IMR-90 (cell line): ENCODE measurements at regions not wholly inside any gene's neighbourhood (a gene's known extent, or its start where the extent isn't known, plus 50 kb on each side); places are given as distances from the start of the nearest gene placed in this dataset.

Source experiments
- ATAC-seq: fragments of 200-7000 bp; cut with Tn5 transposase; 2 replicates; pipeline ENCODE4 v1.9.1; 2020; ENCODE audit warnings: low read depth, mild to moderate bottlenecking, moderate library complexity
- BruUV-seq: library from RNA; stranded (reverse); fragments of 400-500 nt; replicated peaks from 2 replicates; lab custom pipeline; 2021; lab: Mats Ljungman, UMichigan
- CTCF ChIA-PET: fragments of 300-600 bp; formaldehyde crosslinking; extraction: SDS; loops from one replicate; lab custom pipeline; 2021; ENCODE audit warnings: antibody characterized with exemption; lab: Yijun Ruan, JAX
- POLR2A ChIA-PET: fragments of 300-600 bp; sonication (Branson Sonifier 250); formaldehyde crosslinking; loops from one replicate; lab custom pipeline; 2022; ENCODE audit warnings: antibody characterized with exemption; ENCODE audit not compliant: unreplicated experiment; lab: Charles Lee
- DNase-seq: peaks from one replicate; pipeline ENCODE4 v3.0.0; 2013
- H2AFZ ChIP-seq: replicated peaks from 2 replicates; pipeline ENCODE3; 2013; ENCODE audit warnings: low read length, mild to moderate bottlenecking; ENCODE audit not compliant: poor library complexity
- H2AK5ac ChIP-seq: 2 replicates; pipeline ENCODE4 v1.6.1; 2013; ENCODE audit warnings: low read depth, low read length, inconsistent platforms
- H2AK9ac ChIP-seq: replicated peaks from 2 replicates; pipeline ENCODE3; 2013; ENCODE audit warnings: mild to moderate bottlenecking, low read depth, low read length, moderate library complexity; ENCODE audit not compliant: poor library complexity
- H2BK120ac ChIP-seq: 2 replicates; pipeline ENCODE4 v1.6.1; 2013; ENCODE audit warnings: low read depth, low read length, inconsistent platforms
- H2BK15ac ChIP-seq: 3 replicates; pipeline ENCODE4 v1.6.1; 2013; ENCODE audit warnings: low read depth, low read length, inconsistent platforms
- H2BK20ac ChIP-seq: 2 replicates; pipeline ENCODE4 v1.6.1; 2013; ENCODE audit warnings: low read depth, mild to moderate bottlenecking, inconsistent platforms, low read length, moderate library complexity
- H2BK5ac ChIP-seq: 2 replicates; pipeline ENCODE4 v1.6.1; 2013; ENCODE audit warnings: mild to moderate bottlenecking, low read depth, low read length, inconsistent platforms; ENCODE audit not compliant: poor library complexity, severe bottlenecking
- H3K14ac ChIP-seq: replicated peaks from 2 replicates; pipeline ENCODE4 v1.6.1; 2013; ENCODE audit warnings: low read depth, low read length, inconsistent platforms
- H3K18ac ChIP-seq: 2 replicates; pipeline ENCODE4 v1.6.1; 2013; ENCODE audit warnings: low read depth, low read length, control low read depth
- H3K23ac ChIP-seq: 2 replicates; pipeline ENCODE4 v1.6.1; 2013; ENCODE audit warnings: low read depth, low read length, inconsistent platforms
- H3K27ac ChIP-seq: 2 replicates; pipeline ENCODE4 v1.5.1; 2013; ENCODE audit warnings: mild to moderate bottlenecking, control low read depth, low read length; ENCODE audit not compliant: insufficient read depth
- H3K27me3 ChIP-seq: 2 replicates; pipeline ENCODE4 v1.6.1; 2013; ENCODE audit warnings: low read length; ENCODE audit not compliant: control insufficient read depth, insufficient read depth
- H3K36me3 ChIP-seq: 2 replicates; pipeline ENCODE4 v1.6.1; 2013; ENCODE audit warnings: low read length, mixed read lengths; ENCODE audit not compliant: control insufficient read depth, insufficient read depth
- H3K4ac ChIP-seq: 2 replicates; pipeline ENCODE4 v1.6.1; 2013; ENCODE audit warnings: low read depth, low read length, inconsistent platforms
- H3K4me1 ChIP-seq: 2 replicates; pipeline ENCODE4 v1.6.1; 2013; ENCODE audit warnings: low read length, mixed read lengths; ENCODE audit not compliant: control insufficient read depth, insufficient read depth
- H3K4me2 ChIP-seq: 2 replicates; pipeline ENCODE4 v1.6.1; 2013; ENCODE audit warnings: low read depth, mild to moderate bottlenecking, control low read depth, low read length, moderate library complexity
- H3K4me3 ChIP-seq: 2 replicates; pipeline ENCODE4 v1.5.1; 2013; ENCODE audit warnings: low read depth, mild to moderate bottlenecking, control low read depth, low read length, moderate library complexity; ENCODE audit not compliant: insufficient read depth
- H3K56ac ChIP-seq: 2 replicates; pipeline ENCODE4 v1.6.1; 2013; ENCODE audit warnings: low read length, inconsistent platforms; ENCODE audit not compliant: insufficient read depth; ENCODE audit errors: extremely low read depth
- H3K79me1 ChIP-seq, 2 experiments: 2 replicates each; pipeline ENCODE4 v1.6.1; 2013; ENCODE audit warnings: low read length in 2 of 2, inconsistent platforms in 1 of 2, low read depth in 1 of 2
- H3K9ac ChIP-seq: 2 replicates; pipeline ENCODE4 v1.6.1; 2013; ENCODE audit warnings: low read depth, low read length, control low read depth
- H3K9me1 ChIP-seq: 2 replicates; pipeline ENCODE4 v1.6.1; 2013; ENCODE audit warnings: low read length, inconsistent platforms; ENCODE audit not compliant: insufficient read depth
- H3K9me3 ChIP-seq: 2 replicates; pipeline ENCODE4 v1.6.1; 2013; ENCODE audit warnings: low read length; ENCODE audit not compliant: control insufficient read depth, insufficient read depth
- H4K20me1 ChIP-seq: 2 replicates; pipeline ENCODE4 v1.6.1; 2013; ENCODE audit warnings: low read length, inconsistent platforms; ENCODE audit not compliant: insufficient read depth
- H4K5ac ChIP-seq: 2 replicates; pipeline ENCODE4 v1.6.1; 2013; ENCODE audit warnings: mild to moderate bottlenecking, low read depth, low read length, control low read depth
- H4K8ac ChIP-seq, 2 experiments: 2 replicates each; pipeline ENCODE4 v1.6.1; 2013; ENCODE audit warnings: low read depth in 2 of 2, low read length in 2 of 2, control low read depth in 1 of 2, inconsistent platforms in 1 of 2
- H4K91ac ChIP-seq: 2 replicates; pipeline ENCODE4 v1.6.1; 2013; ENCODE audit warnings: low read depth, low read length, inconsistent platforms; ENCODE audit not compliant: insufficient read depth
- BHLHE40 ChIP-seq: fragments of 150-350 bp; IDR thresholded peaks from 2 replicates; pipeline ENCODE4 v1.6.1; 2016; ENCODE audit warnings: mild to moderate bottlenecking, low read depth, low read length
- CEBPB ChIP-seq: IDR thresholded peaks from 2 replicates; pipeline ENCODE4 v1.6.1; 2012; ENCODE audit warnings: low read depth, low read length, improper control_type of control experiment
- CHD1 ChIP-seq: IDR thresholded peaks from 2 replicates; pipeline ENCODE4 v1.6.1; 2012; ENCODE audit warnings: low read depth, low read length, improper control_type of control experiment
- FOS ChIP-seq: fragments of 150-350 bp; IDR thresholded peaks from 2 replicates; pipeline ENCODE4 v1.6.1; 2016; ENCODE audit warnings: low read depth, low read length
- MAFK ChIP-seq: IDR thresholded peaks from 2 replicates; pipeline ENCODE4 v1.6.1; 2012; ENCODE audit warnings: low read depth, low read length, improper control_type of control experiment
- MAZ ChIP-seq: IDR thresholded peaks from 2 replicates; pipeline ENCODE4 v1.6.1; 2012; ENCODE audit warnings: low read depth, mild to moderate bottlenecking, low read length, improper control_type of control experiment, moderate library complexity, borderline replicate concordance
- MXI1 ChIP-seq: IDR thresholded peaks from 2 replicates; pipeline ENCODE4 v1.6.1; 2012; ENCODE audit warnings: low read depth, mild to moderate bottlenecking, low read length, moderate library complexity, borderline replicate concordance
- NFE2L2 ChIP-seq: fragments of 150-350 bp; IDR thresholded peaks from 2 replicates; pipeline ENCODE4 v1.6.1; 2016; ENCODE audit warnings: low read depth, mild to moderate bottlenecking, low read length
- POLR2A ChIP-seq: IDR thresholded peaks from 2 replicates; pipeline ENCODE4 v1.6.1; 2012; ENCODE audit warnings: mild to moderate bottlenecking, low read depth, low read length
- RAD21 ChIP-seq: IDR thresholded peaks from 2 replicates; pipeline ENCODE4 v1.6.1; 2012; ENCODE audit warnings: low read length, improper control_type of control experiment
- RCOR1 ChIP-seq: IDR thresholded peaks from 2 replicates; pipeline ENCODE4 v1.6.1; 2012; ENCODE audit warnings: mild to moderate bottlenecking, low read length, improper control_type of control experiment; ENCODE audit not compliant: insufficient replicate concordance
- RFX5 ChIP-seq: IDR thresholded peaks from 2 replicates; pipeline ENCODE4 v1.8.0; 2012; ENCODE audit warnings: low read depth, mild to moderate bottlenecking, low read length, moderate library complexity
- SMC3 ChIP-seq: fragments of 150-350 bp; IDR thresholded peaks from 2 replicates; pipeline ENCODE4 v1.6.1; 2016; ENCODE audit warnings: low read depth, mild to moderate bottlenecking, antibody characterized with exemption, low read length, moderate library complexity
- WGBS, 2 experiments: methylation state at CpG; one replicate each; pipeline versions ENCODE4 v1.1.5 to v1.1.7; 2013; ENCODE audit warnings: missing lambda C conversion rate in 2 of 2; ENCODE audit not compliant: insufficient read length in 1 of 2; ENCODE audit errors: extremely low coverage in 2 of 2; 5-methylcytosine and 5-hydroxymethylcytosine counted together
- dilution Hi-C: fragments of 300-500 bp; cut with HindIII; formaldehyde crosslinking; loops from one replicate; pipeline ENCODE4 v1.14.3; 2018; ENCODE audit warnings: low sequenced_read_pairs; ENCODE audit not compliant: unreplicated experiment
- in situ Hi-C: fragments of 300-500 bp; cut with MboI; formaldehyde crosslinking; loops from 3 replicates; pipeline ENCODE4 v1.14.3; 2019; ENCODE audit warnings: low sequenced_read_pairs, inconsistent platforms, mixed read lengths
- intact Hi-C: fragments of 100-400 bp; cut with micrococcal nuclease; formaldehyde crosslinking; loops from 2 replicates; pipeline ENCODE4 v1.10.0; 2022
- TF ChIP-seq, protein P1 (sequence below): conservative IDR thresholded peaks from 2 replicates; pipeline ENCODE4 v1.5.1; 2012; ENCODE audit warnings: mild to moderate bottlenecking, low read depth, low read length, improper control_type of control experiment
- TF ChIP-seq, protein P2 (sequence below): fragments of 150-350 bp; IDR thresholded peaks from 2 replicates; pipeline ENCODE4 v1.6.1; 2016; ENCODE audit warnings: low read depth, mild to moderate bottlenecking, low read length, moderate library complexity, borderline replicate concordance
- TF ChIP-seq, protein P3 (sequence below): fragments of 150-350 bp; IDR thresholded peaks from 2 replicates; pipeline ENCODE4 v1.6.1; 2017; ENCODE audit warnings: mild to moderate bottlenecking, antibody characterized with exemption, low read length, low read depth

DNA sequence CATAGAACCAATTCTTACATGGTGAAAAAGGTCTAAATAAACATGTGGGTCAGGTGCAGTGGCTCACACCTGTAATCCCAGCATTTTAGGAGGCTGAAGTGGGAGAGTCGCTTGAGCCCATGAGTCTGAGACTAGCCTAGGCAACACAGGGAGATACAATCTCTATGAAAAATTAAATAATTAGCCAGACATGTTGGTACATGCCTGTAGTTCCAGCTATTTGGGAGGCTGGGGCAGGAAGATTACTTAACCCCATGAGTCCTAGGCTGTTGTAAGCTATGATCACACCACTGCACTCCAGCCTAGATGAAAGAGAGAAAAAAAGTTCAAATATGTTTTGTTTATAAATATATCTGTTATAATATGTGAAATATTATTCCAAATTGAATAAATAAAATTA lies 643.6 kb downstream of the IPMK start:
- BruUV-seq: no TSS peak
- H3K23ac ChIP-seq: no peak overlapping the region
- DNase-seq (no peak), ATAC-seq (no peak)
- H2BK5ac ChIP-seq: no peak overlapping the region
- intact Hi-C loops (no loop called here), in situ Hi-C loops (no loop called here), dilution Hi-C loops (no loop called here)
- no CpG with 5 or more reads among the region's 1 CpG for WGBS, 2 experiments
- H3K14ac ChIP-seq: no peak overlapping the region
- no peak overlapping the region for H2AK9ac ChIP-seq
- no peak overlapping the region for H3K9ac ChIP-seq
- no peak overlapping the region for H3K18ac ChIP-seq
- CTCF ChIA-PET: no interaction called here
- no peak overlapping the region for H4K8ac ChIP-seq
- no peak overlapping the region for H2BK120ac ChIP-seq
- no peaks in the 10 kb centered on the region for H3K79me1 ChIP-seq
- H2AFZ ChIP-seq: no peak overlapping the region
- POLR2A ChIA-PET: no interaction called here
- H3K27ac ChIP-seq: no peak overlapping the region
- no peak overlapping the region for H2AK5ac ChIP-seq
- H3K4me3 ChIP-seq: no peak overlapping the region
- H4K91ac ChIP-seq: no peak overlapping the region
- TF ChIP-seq, protein P1, sequence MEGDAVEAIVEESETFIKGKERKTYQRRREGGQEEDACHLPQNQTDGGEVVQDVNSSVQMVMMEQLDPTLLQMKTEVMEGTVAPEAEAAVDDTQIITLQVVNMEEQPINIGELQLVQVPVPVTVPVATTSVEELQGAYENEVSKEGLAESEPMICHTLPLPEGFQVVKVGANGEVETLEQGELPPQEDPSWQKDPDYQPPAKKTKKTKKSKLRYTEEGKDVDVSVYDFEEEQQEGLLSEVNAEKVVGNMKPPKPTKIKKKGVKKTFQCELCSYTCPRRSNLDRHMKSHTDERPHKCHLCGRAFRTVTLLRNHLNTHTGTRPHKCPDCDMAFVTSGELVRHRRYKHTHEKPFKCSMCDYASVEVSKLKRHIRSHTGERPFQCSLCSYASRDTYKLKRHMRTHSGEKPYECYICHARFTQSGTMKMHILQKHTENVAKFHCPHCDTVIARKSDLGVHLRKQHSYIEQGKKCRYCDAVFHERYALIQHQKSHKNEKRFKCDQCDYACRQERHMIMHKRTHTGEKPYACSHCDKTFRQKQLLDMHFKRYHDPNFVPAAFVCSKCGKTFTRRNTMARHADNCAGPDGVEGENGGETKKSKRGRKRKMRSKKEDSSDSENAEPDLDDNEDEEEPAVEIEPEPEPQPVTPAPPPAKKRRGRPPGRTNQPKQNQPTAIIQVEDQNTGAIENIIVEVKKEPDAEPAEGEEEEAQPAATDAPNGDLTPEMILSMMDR: no peak
- no peak for TF ChIP-seq RAD21
- TF ChIP-seq NFE2L2: no peak
- no peak for TF ChIP-seq POLR2A
- TF ChIP-seq MAZ: no peak
- no peak for TF ChIP-seq RCOR1
- TF ChIP-seq FOS: no peak
- TF ChIP-seq MXI1: no peak
- no peak for TF ChIP-seq SMC3
- no peak for TF ChIP-seq BHLHE40
- TF ChIP-seq CHD1: no peak
- TF ChIP-seq, protein P2, sequence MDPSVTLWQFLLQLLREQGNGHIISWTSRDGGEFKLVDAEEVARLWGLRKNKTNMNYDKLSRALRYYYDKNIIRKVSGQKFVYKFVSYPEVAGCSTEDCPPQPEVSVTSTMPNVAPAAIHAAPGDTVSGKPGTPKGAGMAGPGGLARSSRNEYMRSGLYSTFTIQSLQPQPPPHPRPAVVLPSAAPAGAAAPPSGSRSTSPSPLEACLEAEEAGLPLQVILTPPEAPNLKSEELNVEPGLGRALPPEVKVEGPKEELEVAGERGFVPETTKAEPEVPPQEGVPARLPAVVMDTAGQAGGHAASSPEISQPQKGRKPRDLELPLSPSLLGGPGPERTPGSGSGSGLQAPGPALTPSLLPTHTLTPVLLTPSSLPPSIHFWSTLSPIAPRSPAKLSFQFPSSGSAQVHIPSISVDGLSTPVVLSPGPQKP: no peak
- TF ChIP-seq CEBPB: no peak
- no peak for TF ChIP-seq MAFK
- TF ChIP-seq, protein P3, sequence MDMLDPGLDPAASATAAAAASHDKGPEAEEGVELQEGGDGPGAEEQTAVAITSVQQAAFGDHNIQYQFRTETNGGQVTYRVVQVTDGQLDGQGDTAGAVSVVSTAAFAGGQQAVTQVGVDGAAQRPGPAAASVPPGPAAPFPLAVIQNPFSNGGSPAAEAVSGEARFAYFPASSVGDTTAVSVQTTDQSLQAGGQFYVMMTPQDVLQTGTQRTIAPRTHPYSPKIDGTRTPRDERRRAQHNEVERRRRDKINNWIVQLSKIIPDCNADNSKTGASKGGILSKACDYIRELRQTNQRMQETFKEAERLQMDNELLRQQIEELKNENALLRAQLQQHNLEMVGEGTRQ: no peak
- TF ChIP-seq RFX5: no peak
- no peak overlapping the region for H3K56ac ChIP-seq
- no peak overlapping the region for H3K4ac ChIP-seq
- H3K9me1 ChIP-seq: no peaks in the 10 kb centered on the region
- no peaks in the 10 kb centered on the region for H3K4me1 ChIP-seq
- H4K20me1 ChIP-seq: no peaks in the 10 kb centered on the region
- H3K27me3 ChIP-seq: no peaks in the 10 kb centered on the region
- no peaks in the 10 kb centered on the region for H3K36me3 ChIP-seq
- no peak overlapping the region for H4K5ac ChIP-seq
- no peak overlapping the region for H2BK20ac ChIP-seq
- H3K9me3 ChIP-seq: no peaks in the 10 kb centered on the region
- H2BK15ac ChIP-seq: no peak overlapping the region
- no peak overlapping the region for H3K4me2 ChIP-seq
